BLaER1 (cell line): ENCODE measurements at regions not wholly inside any gene's neighbourhood (a gene's known extent, or its start where the extent isn't known, plus 50 kb on each side); places are given as distances from the start of the nearest gene placed in this dataset.

Experiments used
- H3K27ac ChIP-seq: shearing (Covaris generic); formaldehyde crosslinking; 2 replicates; pipeline ENCODE4 v1.8.1; 2022
- H3K27me3 ChIP-seq: shearing (Covaris generic); formaldehyde crosslinking; 2 replicates; pipeline ENCODE4 v1.8.1; 2022
- H3K36me3 ChIP-seq: shearing (Covaris generic); formaldehyde crosslinking; 2 replicates; pipeline ENCODE4 v1.8.1; 2022
- H3K4me1 ChIP-seq: shearing (Covaris generic); formaldehyde crosslinking; 2 replicates; pipeline ENCODE4 v1.8.1; 2022
- H3K4me2 ChIP-seq: shearing (Covaris generic); formaldehyde crosslinking; 2 replicates; pipeline ENCODE4 v1.8.1; 2022
- H3K4me3 ChIP-seq: shearing (Covaris generic); formaldehyde crosslinking; 2 replicates; pipeline ENCODE4 v1.8.1; 2022
- H3K9ac ChIP-seq: shearing (Covaris generic); formaldehyde crosslinking; 2 replicates; pipeline ENCODE4 v1.8.1; 2022
- H3K9me3 ChIP-seq: shearing (Covaris generic); formaldehyde crosslinking; 2 replicates; pipeline ENCODE4 v1.8.1; 2022
- H4K20me1 ChIP-seq: shearing (Covaris generic); formaldehyde crosslinking; 2 replicates; pipeline ENCODE4 v1.8.1; 2022
- Cebpa-rat ChIP-seq: shearing (Covaris generic); IDR thresholded peaks from 2 replicates; pipeline ENCODE4 v1.8.1; 2022

GRCh38 chr10:117899181-117899683, 147.5 kb downstream of the RAB11FIP2 start:
- H3K4me1 ChIP-seq = peaks cover 14% of the 10 kb centered on the region

DNA sequence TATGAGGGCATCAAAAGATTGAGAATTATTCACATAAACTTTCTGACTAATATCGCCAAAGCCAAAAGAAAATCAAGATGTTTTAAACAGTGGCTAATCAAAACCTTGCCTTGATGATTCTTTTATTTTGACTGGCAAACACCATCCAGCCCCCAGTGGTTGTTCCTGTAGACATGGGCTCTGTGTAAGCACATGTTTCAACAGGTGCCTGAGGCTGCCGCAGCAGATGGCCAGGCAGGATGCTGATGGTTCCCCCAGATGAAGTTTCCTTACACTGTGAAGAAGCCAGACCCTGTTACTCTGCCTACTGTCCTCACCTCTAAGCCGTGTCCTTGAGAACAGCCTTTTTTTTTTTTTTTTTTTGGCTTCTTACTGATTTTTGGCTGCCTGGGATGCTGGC, 146.5 kb downstream of the RAB11FIP2 start:
- no peak overlapping the region for H3K9ac ChIP-seq
- no peaks in the 10 kb centered on the region for H3K36me3 ChIP-seq
- no peak overlapping the region for H3K4me3 ChIP-seq
- H3K27ac ChIP-seq = no peak overlapping the region
- H4K20me1 ChIP-seq = no peaks in the 10 kb centered on the region
- peaks cover 8% of the 10 kb centered on the region; the same call in 1 of the 2 replicates for H3K9me3 ChIP-seq
- no peaks in the 10 kb centered on the region for H3K27me3 ChIP-seq
- peaks cover 14% of the 10 kb centered on the region for H3K4me1 ChIP-seq
- H3K4me2 ChIP-seq = no peak overlapping the region
- no peak for TF ChIP-seq Cebpa-rat

More at GRCh38 chr10:117899181-117899683, 147.5 kb downstream of the RAB11FIP2 start:
- peaks cover 8% of the 10 kb centered on the region; the same call in 1 of the 2 replicates for H3K9me3 ChIP-seq
- no peak for TF ChIP-seq Cebpa-rat
- H3K27me3 ChIP-seq = no peaks in the 10 kb centered on the region
- no peak overlapping the region for H3K4me2 ChIP-seq
- H3K36me3 ChIP-seq = no peaks in the 10 kb centered on the region
- no peak overlapping the region for H3K4me3 ChIP-seq
- H3K27ac ChIP-seq = no peak overlapping the region
- H3K9ac ChIP-seq = no peak overlapping the region
- no peaks in the 10 kb centered on the region for H4K20me1 ChIP-seq

DNA sequence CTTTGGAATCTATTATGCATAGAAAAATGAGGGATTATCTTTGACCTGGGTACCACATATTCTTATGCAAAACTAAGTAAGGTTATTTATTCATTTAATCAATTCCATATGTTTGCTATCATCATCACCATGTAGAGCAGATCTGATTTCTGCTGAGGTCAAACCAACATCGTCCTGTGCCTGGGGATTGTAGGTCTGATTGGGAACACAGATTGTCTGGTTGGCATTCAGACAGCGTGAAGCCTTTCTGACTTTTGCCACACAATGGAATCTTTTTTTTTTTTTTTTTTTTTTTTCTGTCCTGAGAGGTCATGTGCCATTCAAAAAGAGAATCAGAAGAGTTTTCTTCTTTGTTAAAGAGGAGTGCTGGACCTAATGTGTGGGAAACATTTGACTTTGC, 142.9 kb downstream of the RAB11FIP2 start:
- TF ChIP-seq Cebpa-rat = no peak
- no peaks in the 10 kb centered on the region for H3K9me3 ChIP-seq
- H4K20me1 ChIP-seq = no peaks in the 10 kb centered on the region
- no peak overlapping the region for H3K4me2 ChIP-seq
- H3K9ac ChIP-seq = no peak overlapping the region
- H3K4me3 ChIP-seq = no peak overlapping the region
- H3K36me3 ChIP-seq = no peaks in the 10 kb centered on the region
- H3K27ac ChIP-seq = no peak overlapping the region
- H3K27me3 ChIP-seq = no peaks in the 10 kb centered on the region
- no peaks in the 10 kb centered on the region for H3K4me1 ChIP-seq

- Histone ChIP-seq H3K27me3 (no peaks in the 10 kb centered on the region), H3K36me3 (no peaks in the 10 kb centered on the region), H3K4me2 (no peak overlapping the region), H4K20me1 (no peaks in the 10 kb centered on the region), H3K4me1 (no peaks in the 10 kb centered on the region), H3K9me3 (no peaks in the 10 kb centered on the region), H3K9ac (no peak overlapping the region), H3K27ac (no peak overlapping the region), H3K4me3 (no peak overlapping the region)
- TF ChIP-seq Cebpa-rat = no peak
Observed at GRCh38 chr10:117905404-117905803, 141.3 kb downstream of the RAB11FIP2 start.

DNA sequence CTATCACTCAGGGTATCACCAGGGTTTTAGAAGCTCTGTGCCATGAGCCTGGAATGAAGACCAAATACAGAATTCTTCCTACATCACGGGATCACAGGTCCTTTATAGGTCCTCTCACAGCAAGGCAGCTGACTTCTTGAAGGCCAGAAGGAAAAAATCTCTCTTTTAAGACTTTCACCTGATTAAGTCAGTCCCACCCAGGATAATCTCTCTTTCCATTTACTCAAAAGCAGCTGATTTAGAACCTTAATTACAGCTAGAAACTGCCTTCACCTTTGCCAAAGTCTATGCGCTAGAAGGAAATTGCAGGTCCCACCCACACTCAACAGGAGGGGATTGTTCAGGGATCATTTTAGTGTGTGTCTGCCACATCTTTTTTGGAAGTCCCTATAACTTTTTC, 135.1 kb downstream of the RAB11FIP2 start:
- Histone ChIP-seq H3K27ac (no peak overlapping the region), H3K27me3 (no peaks in the 10 kb centered on the region), H3K9me3 (no peaks in the 10 kb centered on the region), H3K9ac (no peak overlapping the region), H3K4me2 (no peak overlapping the region), H3K36me3 (no peaks in the 10 kb centered on the region), H4K20me1 (no peaks in the 10 kb centered on the region), H3K4me1 (no peaks in the 10 kb centered on the region), H3K4me3 (no peak overlapping the region)
- no peak for TF ChIP-seq Cebpa-rat

GRCh38 chr10:117914334-117914733, 132.4 kb downstream of the RAB11FIP2 start:
- H4K20me1 ChIP-seq = no peaks in the 10 kb centered on the region
- H3K9me3 ChIP-seq = no peaks in the 10 kb centered on the region
- H3K27me3 ChIP-seq = no peaks in the 10 kb centered on the region
- no peak overlapping the region for H3K9ac ChIP-seq
- no peak overlapping the region for H3K4me2 ChIP-seq
- no peaks in the 10 kb centered on the region for H3K4me1 ChIP-seq
- no peak overlapping the region for H3K4me3 ChIP-seq
- no peak overlapping the region for H3K27ac ChIP-seq
- H3K36me3 ChIP-seq = no peaks in the 10 kb centered on the region
- TF ChIP-seq Cebpa-rat = no peak

GRCh38 chr10:117920956-117921355, 125.8 kb downstream of the RAB11FIP2 start:
- H3K27me3 ChIP-seq = no peaks in the 10 kb centered on the region
- H3K4me1 ChIP-seq = no peaks in the 10 kb centered on the region
- H3K9ac ChIP-seq = no peak overlapping the region
- H3K4me2 ChIP-seq = no peak overlapping the region
- TF ChIP-seq Cebpa-rat = no peak
- H3K4me3 ChIP-seq = no peak overlapping the region
- H3K27ac ChIP-seq = no peak overlapping the region
- H3K36me3 ChIP-seq = no peaks in the 10 kb centered on the region
- H4K20me1 ChIP-seq = no peaks in the 10 kb centered on the region
- H3K9me3 ChIP-seq = no peaks in the 10 kb centered on the region

GRCh38 chr10:117921421-117921820, 125.3 kb downstream of the RAB11FIP2 start:
- H3K27me3 ChIP-seq = no peaks in the 10 kb centered on the region
- H3K27ac ChIP-seq = no peak overlapping the region
- no peaks in the 10 kb centered on the region for H3K36me3 ChIP-seq
- H3K4me2 ChIP-seq = no peak overlapping the region
- no peak for TF ChIP-seq Cebpa-rat
- H4K20me1 ChIP-seq = no peaks in the 10 kb centered on the region
- no peak overlapping the region for H3K9ac ChIP-seq
- no peak overlapping the region for H3K4me3 ChIP-seq
- no peaks in the 10 kb centered on the region for H3K4me1 ChIP-seq
- no peaks in the 10 kb centered on the region for H3K9me3 ChIP-seq

GRCh38 chr10:117924820-117925219, 121.9 kb downstream of the RAB11FIP2 start:
- Histone ChIP-seq H3K9me3 (no peaks in the 10 kb centered on the region), H3K4me1 (peaks cover 6% of the 10 kb centered on the region), H3K36me3 (no peaks in the 10 kb centered on the region), H3K4me2 (no peak overlapping the region), H4K20me1 (no peaks in the 10 kb centered on the region), H3K4me3 (no peak overlapping the region), H3K27me3 (no peaks in the 10 kb centered on the region), H3K27ac (no peak overlapping the region), H3K9ac (no peak overlapping the region)
- TF ChIP-seq Cebpa-rat = no peak

- H3K4me1 ChIP-seq = peaks cover 7% of the 10 kb centered on the region
- H3K4me3 ChIP-seq = no peak overlapping the region
- no peak for TF ChIP-seq Cebpa-rat
- H3K9ac ChIP-seq = no peak overlapping the region
- no peak overlapping the region for H3K4me2 ChIP-seq
- H3K9me3 ChIP-seq = no peaks in the 10 kb centered on the region
- H3K27ac ChIP-seq = no peak overlapping the region
- no peaks in the 10 kb centered on the region for H3K36me3 ChIP-seq
- no peaks in the 10 kb centered on the region for H4K20me1 ChIP-seq
- no peaks in the 10 kb centered on the region for H3K27me3 ChIP-seq
Observed at GRCh38 chr10:117925369-117925768, 121.4 kb downstream of the RAB11FIP2 start.

GRCh38 chr10:117926491-117926890, 120.2 kb downstream of the RAB11FIP2 start:
- no peak overlapping the region for H3K4me2 ChIP-seq
- no peak overlapping the region for H3K9ac ChIP-seq
- H3K4me3 ChIP-seq = no peak overlapping the region
- no peak overlapping the region for H3K27ac ChIP-seq
- H4K20me1 ChIP-seq = no peaks in the 10 kb centered on the region
- H3K4me1 ChIP-seq = peaks cover 7% of the 10 kb centered on the region
- no peak for TF ChIP-seq Cebpa-rat
- no peaks in the 10 kb centered on the region for H3K36me3 ChIP-seq
- no peaks in the 10 kb centered on the region for H3K9me3 ChIP-seq
- H3K27me3 ChIP-seq = no peaks in the 10 kb centered on the region
